SU-DHL-6 (cell line): ENCODE measurements at regions not wholly inside any gene's neighbourhood (a gene's known extent, or its start where the extent isn't known, plus 50 kb on each side); places are given as distances from the start of the nearest gene placed in this dataset.

Source experiments
- CTCF ChIP-seq: fragments of 200-600 bp; sonication (generic); IDR thresholded peaks from one replicate; pipeline ENCODE4 v1.5.1; 2017; ENCODE audit warnings: antibody characterized with exemption, mild to moderate bottlenecking, low read length, moderate library complexity; ENCODE audit not compliant: insufficient read depth, poor library complexity, severe bottlenecking
- EZH2phosphoT487 ChIP-seq: fragments of 200-600 bp; sonication (generic), shearing (Covaris generic); conservative IDR thresholded peaks from 2 replicates; pipeline ENCODE4 v1.6.1; 2018; ENCODE audit warnings: mild to moderate bottlenecking, antibody characterized with exemption, low read length, moderate library complexity, mixed read lengths

DNA sequence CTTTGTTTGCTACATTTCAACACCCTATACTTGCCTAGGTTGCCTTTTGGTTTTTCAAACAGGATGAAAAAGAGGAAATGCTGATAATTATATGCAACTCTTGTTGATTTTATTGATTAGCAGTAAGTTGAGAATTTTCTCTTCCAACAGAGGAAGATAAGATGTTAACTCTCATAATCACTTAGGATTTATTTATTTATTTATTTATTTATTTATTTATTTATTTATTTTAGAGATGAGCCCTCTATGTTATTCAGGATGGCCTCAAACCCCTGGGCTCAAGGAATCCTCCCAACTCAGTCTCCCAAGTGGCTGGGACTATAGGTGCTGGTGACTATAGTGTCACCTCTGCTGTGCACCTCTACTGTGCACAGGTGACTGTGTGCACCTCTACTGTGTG lies 111.4 kb upstream of the GLS start:
- TF ChIP-seq CTCF: no peak
- no peak for TF ChIP-seq EZH2phosphoT487
